Kidney (tissue), 13 donors: ENCODE measurements at regions not wholly inside any gene's neighbourhood (a gene's known extent, or its start where the extent isn't known, plus 50 kb on each side); places are given as distances from the start of the nearest gene placed in this dataset.

ENCODE experiments used
- DNase-seq, 5 donors: peaks; one replicate each; pipeline ENCODE4 v3.0.0-alpha.2; 2013 to 2020
- FAIRE-seq: peaks from 2 replicates; lab custom pipeline; 2012; peaks lifted over from hg19 to GRCh38; lab: Jason Lieb, UNC
- H3K27ac ChIP-seq, 2 donors: one replicate each; pipeline ENCODE4 v1.7.0; 2013; ENCODE audit warnings: low read depth in 2 of 2, low read length in 2 of 2, inconsistent platforms in 1 of 2
- H3K27me3 ChIP-seq: one replicate; pipeline ENCODE4 v1.7.1; 2013; ENCODE audit warnings: low read length, inconsistent platforms; ENCODE audit not compliant: control insufficient read depth, insufficient read depth
- H3K36me3 ChIP-seq, 3 donors: one replicate each; pipeline versions ENCODE4 v1.7.0 to v1.7.1; 2013; ENCODE audit warnings: low read length in 3 of 3, control low read depth in 1 of 3, inconsistent platforms in 1 of 3; ENCODE audit not compliant: insufficient read depth in 3 of 3, control insufficient read depth in 2 of 3
- H3K4me1 ChIP-seq, 3 donors: one replicate each; pipeline versions ENCODE4 v1.7.0 to v1.7.1; 2013; ENCODE audit warnings: low read length in 3 of 3, inconsistent platforms in 1 of 3, low read depth in 1 of 3; ENCODE audit not compliant: control insufficient read depth in 2 of 3, insufficient read depth in 2 of 3
- H3K4me3 ChIP-seq, 3 donors: one replicate each; pipeline versions ENCODE4 v1.7.0 to v1.8.1; 2013; ENCODE audit warnings: low read length in 3 of 3, control low read depth in 1 of 3, inconsistent platforms in 1 of 3
- H3K9ac ChIP-seq, 3 donors: one replicate each; pipeline versions ENCODE4 v1.7.0 to v1.7.1; 2013; ENCODE audit warnings: low read length in 3 of 3, control low read depth in 1 of 3, inconsistent platforms in 1 of 3
- H3K9me3 ChIP-seq, 3 donors: one replicate each; pipeline versions ENCODE4 v1.7.0 to v1.7.1; 2013; ENCODE audit warnings: low read length in 3 of 3, control low read depth in 1 of 3, inconsistent platforms in 1 of 3; ENCODE audit not compliant: control insufficient read depth in 2 of 3, insufficient read depth in 1 of 3
- CTCF ChIP-seq: IDR thresholded peaks from 3 replicates; pipeline ENCODE4 v1.5.1; 2012; ENCODE audit warnings: mild to moderate bottlenecking, moderate library complexity, borderline replicate concordance; ENCODE audit not compliant: insufficient read depth; ENCODE audit errors: extremely low read depth
- intact Hi-C: fragments of 100-400 bp; cut with DNase I; formaldehyde crosslinking; loops from one replicate; pipeline ENCODE4 v1.11.1; 2022
- donor health status: control.
- donor health status: control.
- donor health status: control.
- donor health status: control.
- donor health status: control.
- donor health status: DM: yes; HTN: yes; CAD: no.
- donor health status: Normal renal cell carcinoma (clear cell type).

DNA sequence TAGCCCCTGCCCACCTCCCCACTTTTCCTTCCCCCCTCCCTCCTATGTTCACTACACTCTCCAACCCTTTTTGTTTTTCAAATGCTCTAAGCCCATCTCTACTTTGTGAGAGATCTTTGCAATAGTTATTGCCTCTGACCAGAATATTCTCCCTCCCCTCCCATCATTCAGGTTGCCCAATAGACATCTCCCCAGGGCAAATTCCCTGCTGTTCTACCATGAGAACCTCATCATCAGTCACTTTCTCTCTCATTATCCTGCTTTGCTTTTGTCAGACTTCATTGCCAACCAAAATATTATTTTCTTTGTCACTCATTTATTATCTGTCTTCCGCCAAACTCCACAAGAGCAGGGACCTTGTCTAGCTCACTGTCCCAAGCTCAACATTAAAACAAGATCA is 268.2 kb upstream of the PPARGC1A start:
- FAIRE-seq, result no peak

DNA sequence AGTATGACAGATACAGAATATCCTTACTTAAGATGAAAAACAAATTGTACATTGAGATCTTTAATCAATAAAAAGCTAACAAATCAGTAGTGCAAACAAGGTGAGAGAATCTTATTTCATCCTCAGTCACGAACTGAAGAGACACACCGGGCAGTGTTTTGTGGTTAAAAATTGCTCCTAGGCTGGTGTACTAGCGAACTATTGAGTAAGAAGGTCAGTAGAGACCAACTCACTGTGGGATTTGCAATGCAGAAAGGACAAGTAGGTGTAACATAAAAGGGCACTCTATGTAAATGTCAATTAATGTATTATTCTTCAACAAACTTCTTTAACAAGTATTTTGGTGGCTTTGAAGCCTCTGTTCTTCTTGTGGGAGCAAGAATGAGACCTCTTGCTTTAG is 260.2 kb upstream of the PPARGC1A start:
- Histone ChIP-seq H3K36me3 (no peaks in the 10 kb centered on the region), H3K9ac (no peak overlapping the region), H3K4me3 (no peak overlapping the region), H3K27ac (no peak overlapping the region), H3K4me1 (no peaks in the 10 kb centered on the region), H3K27me3 (no peaks in the 10 kb centered on the region), H3K9me3 (no peaks in the 10 kb centered on the region)
- DNase-seq, result no peak
- no peak for FAIRE-seq
- no peak for TF ChIP-seq CTCF
- intact Hi-C loops, result no loop called here

More for the DNA sequence above, 268.2 kb upstream of the PPARGC1A start:
- Histone ChIP-seq H3K9me3 (no peaks in the 10 kb centered on the region), H3K4me3 (no peak overlapping the region), H3K27me3 (no peaks in the 10 kb centered on the region), H3K27ac (no peak overlapping the region), H3K9ac (no peak overlapping the region), H3K36me3 (no peaks in the 10 kb centered on the region), H3K4me1 (no peaks in the 10 kb centered on the region)
- DNase-seq, result no peak
- intact Hi-C loops, result no loop called here
- TF ChIP-seq CTCF, result no peak

DNA sequence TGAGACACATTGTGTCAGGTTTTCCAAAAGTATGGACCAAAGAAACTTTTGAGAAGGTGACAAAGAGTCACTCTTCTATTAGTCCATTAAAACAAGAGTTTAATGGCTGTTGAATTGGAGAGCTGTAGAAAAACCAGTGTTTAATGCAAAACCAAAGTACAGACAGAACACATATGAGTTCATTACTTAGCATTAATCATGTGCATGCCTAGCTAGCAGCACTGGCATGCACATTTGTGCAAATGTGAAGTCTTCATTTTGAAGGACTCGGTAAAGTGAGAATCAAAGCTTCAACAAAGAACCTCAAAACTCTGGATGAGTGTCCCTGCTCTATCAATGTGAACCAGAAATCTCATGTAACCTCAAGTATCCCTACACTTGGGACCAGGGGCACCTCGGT is 256.3 kb upstream of the PPARGC1A start:
- Histone ChIP-seq H3K9me3 (no peaks in the 10 kb centered on the region), H3K4me3 (no peak overlapping the region), H3K9ac (no peak overlapping the region), H3K27ac (no peak overlapping the region), H3K36me3 (no peaks in the 10 kb centered on the region), H3K27me3 (no peaks in the 10 kb centered on the region), H3K4me1 (no peaks in the 10 kb centered on the region)
- FAIRE-seq, result no peak
- TF ChIP-seq CTCF, result no peak
- intact Hi-C loops, result no loop called here
- DNase-seq, result no peak

GRCh38 chr4:24145591-24145990 is 255.7 kb upstream of the PPARGC1A start:
- H3K9me3 ChIP-seq, result no peaks in the 10 kb centered on the region
- H3K4me3 ChIP-seq, result no peak overlapping the region
- intact Hi-C loops, result no loop called here
- no peaks in the 10 kb centered on the region for H3K27me3 ChIP-seq
- H3K4me1 ChIP-seq, result no peaks in the 10 kb centered on the region
- FAIRE-seq (no peak), DNase-seq (no peak)
- H3K9ac ChIP-seq, result no peak overlapping the region
- no peak for TF ChIP-seq CTCF
- H3K36me3 ChIP-seq, result no peaks in the 10 kb centered on the region
- no peak overlapping the region for H3K27ac ChIP-seq
